HepG2 (cell line): ENCODE measurements at regions not wholly inside any gene's neighbourhood (a gene's known extent, or its start where the extent isn't known, plus 50 kb on each side); places are given as distances from the start of the nearest gene placed in this dataset.

Experiments
- ATAC-seq: fragments of 200-7000 bp; cut with Tn5 transposase; 3 replicates; pipeline ENCODE4 v1.9.1; 2020; ENCODE audit warnings: mild to moderate bottlenecking, moderate library complexity
- BruUV-seq: library from RNA; stranded (reverse); fragments of 400-500 nt; replicated peaks from 2 replicates; lab custom pipeline; 2021; lab: Mats Ljungman, UMichigan
- CTCF ChIA-PET: fragments of 300-600 bp; formaldehyde crosslinking; extraction: SDS; loops from one replicate; lab custom pipeline; 2021; ENCODE audit warnings: low total read pairs, inconsistent platforms, low intra/inter-chr PET ratio; lab: Yijun Ruan, JAX
- POLR2A ChIA-PET: fragments of 350-600 bp; sonication (Branson Sonifier 250); formaldehyde crosslinking; loops from one replicate; lab custom pipeline; 2020; ENCODE audit warnings: antibody characterized with exemption, inconsistent platforms; lab: Yijun Ruan, JAX
- DNase-seq: peaks from one replicate; pipeline ENCODE4 v3.0.0-alpha.2; 2015; ENCODE audit warnings: low spot score
- FAIRE-seq: peaks from 3 replicates; lab custom pipeline; 2011; peaks lifted over from hg19 to GRCh38; lab: Jason Lieb, UNC
- H2AFZ ChIP-seq: one replicate; pipeline ENCODE4 v1.6.1; 2011; ENCODE audit warnings: low read length, inconsistent platforms
- H3K27ac ChIP-seq: fragments of 300-600 bp; 3 replicates; pipeline ENCODE4 v1.8.0; 2011; ENCODE audit warnings: mixed run types, mild to moderate bottlenecking, mixed read lengths, low read length, inconsistent platforms; ENCODE audit not compliant: insufficient read depth; ENCODE audit errors: extremely low read length
- H3K27me3 ChIP-seq, 2 experiments: fragments of 200-600 bp in 1 of 2; 2 replicates in 1 of 2; 3 replicates in 1 of 2; pipeline versions ENCODE4 v1.6.0 to v1.8.0; 2011; ENCODE audit warnings: low read length in 2 of 2, mild to moderate bottlenecking in 2 of 2, moderate library complexity in 2 of 2, inconsistent platforms in 1 of 2; ENCODE audit not compliant: insufficient read depth in 2 of 2, control insufficient read depth in 1 of 2
- H3K36me3 ChIP-seq, 2 experiments: fragments of 200-600 bp in 1 of 2; replicated peaks in 1 of 2; 2 replicates in 1 of 2; 3 replicates in 1 of 2; pipeline versions ENCODE4 v1.5.1 to v1.8.0; 2011; ENCODE audit warnings: low read length in 2 of 2, inconsistent platforms in 1 of 2; ENCODE audit not compliant: insufficient read depth in 2 of 2, control insufficient read depth in 1 of 2
- H3K4me1 ChIP-seq: 2 replicates; pipeline ENCODE4 v1.5.1; 2012; ENCODE audit warnings: low read length, inconsistent platforms; ENCODE audit not compliant: insufficient read depth
- H3K4me2 ChIP-seq: 2 replicates; pipeline ENCODE4 v1.6.0; 2011; ENCODE audit warnings: low read depth, low read length, inconsistent platforms
- H3K4me3 ChIP-seq, 3 experiments: fragments of 200-600 bp in 1 of 3; sonication (generic), shearing (Covaris generic) in 1 of 3; replicated peaks in 1 of 3; 2 replicates each; pipeline ENCODE4 v1.5.1; 2011 to 2016; ENCODE audit warnings: low read length in 3 of 3, inconsistent platforms in 2 of 3, low read depth in 2 of 3, mild to moderate bottlenecking in 2 of 3, control low read depth in 1 of 3, mixed read lengths in 1 of 3; ENCODE audit not compliant: insufficient read depth in 1 of 3
- H3K79me2 ChIP-seq: one replicate; pipeline ENCODE4 v1.6.1; 2011; ENCODE audit warnings: low read length, inconsistent platforms; ENCODE audit not compliant: insufficient read depth
- H3K9ac ChIP-seq: 2 replicates; pipeline ENCODE4 v1.6.0; 2011; ENCODE audit warnings: mild to moderate bottlenecking, low read depth, low read length, inconsistent platforms; ENCODE audit not compliant: insufficient read depth
- H3K9me3 ChIP-seq: 2 replicates; pipeline ENCODE4 v1.5.1; 2012; ENCODE audit warnings: mild to moderate bottlenecking, low read length
- H4K20me1 ChIP-seq: 2 replicates; pipeline ENCODE4 v1.6.0; 2011; ENCODE audit warnings: inconsistent platforms, mild to moderate bottlenecking, low read length, moderate library complexity; ENCODE audit not compliant: insufficient read depth
- GMEB2 ChIP-seq: IDR thresholded peaks from 2 replicates; pipeline ENCODE4 v1.6.1; 2016; ENCODE audit warnings: missing biosample characterization, missing genetic modification reagents, low read depth
- IKZF1 ChIP-seq: fragments of 450-650 bp; IDR thresholded peaks from 2 replicates; pipeline ENCODE4 v1.7.1; 2016
- PRDM15 ChIP-seq: sonication (generic); formaldehyde crosslinking; IDR thresholded peaks from 2 replicates; pipeline ENCODE4 v1.4.0; 2020; ENCODE audit warnings: missing genetic modification reagents
- RXRB ChIP-seq: IDR thresholded peaks from 2 replicates; pipeline ENCODE4 v1.6.1; 2016; ENCODE audit warnings: borderline replicate concordance, missing genetic modification reagents, missing compliant biosample characterization
- SATB2 ChIP-seq: sonication (generic); formaldehyde crosslinking; IDR thresholded peaks from 2 replicates; pipeline ENCODE4 v1.5.0; 2020; ENCODE audit warnings: missing genetic modification reagents
- ZBTB4 ChIP-seq: sonication (generic); formaldehyde crosslinking; IDR thresholded peaks from 2 replicates; pipeline ENCODE4 v1.4.0; 2020; ENCODE audit warnings: missing genetic modification reagents, mild to moderate bottlenecking, borderline replicate concordance
- ZFP62 ChIP-seq: sonication (generic); formaldehyde crosslinking; IDR thresholded peaks from 2 replicates; pipeline ENCODE4 v1.4.0; 2020; ENCODE audit warnings: missing genetic modification reagents
- ZKSCAN5 ChIP-seq: sonication (generic); formaldehyde crosslinking; IDR thresholded peaks from 2 replicates; pipeline ENCODE4 v1.5.1; 2020; ENCODE audit warnings: mild to moderate bottlenecking, missing genetic modification reagents
- ZNF569 ChIP-seq: sonication (generic); formaldehyde crosslinking; IDR thresholded peaks from 2 replicates; pipeline ENCODE4 v1.5.0; 2020; ENCODE audit warnings: mild to moderate bottlenecking, missing genetic modification reagents, moderate library complexity, borderline replicate concordance
- ZNF597 ChIP-seq: sonication (generic); formaldehyde crosslinking; IDR thresholded peaks from 2 replicates; pipeline ENCODE4 v1.5.0; 2020; ENCODE audit warnings: missing genetic modification reagents
- ZNF605 ChIP-seq: sonication (generic); formaldehyde crosslinking; IDR thresholded peaks from 2 replicates; pipeline ENCODE4 v1.8.0; 2022; ENCODE audit warnings: mild to moderate bottlenecking, missing genetic modification reagents
- ZNF691 ChIP-seq: sonication (generic); formaldehyde crosslinking; IDR thresholded peaks from 2 replicates; pipeline ENCODE4 v1.4.0; 2020; ENCODE audit warnings: missing genetic modification reagents, low read depth, mild to moderate bottlenecking, borderline replicate concordance
- ZSCAN21 ChIP-seq: sonication (generic); formaldehyde crosslinking; IDR thresholded peaks from 2 replicates; pipeline ENCODE4 v1.8.0; 2022; ENCODE audit warnings: mild to moderate bottlenecking, missing genetic modification reagents, moderate library complexity, borderline replicate concordance
- WGBS: methylation state at CpG from one replicate; pipeline ENCODE4 v1.1.6; 2017; ENCODE audit warnings: low lambda C conversion rate; 5-methylcytosine and 5-hydroxymethylcytosine counted together
- in situ Hi-C: cut with HindIII; loops from 2 replicates; pipeline ENCODE4 v1.10.0; 2017; ENCODE audit warnings: low pct_unique_long_range_greater_than_20kb; ENCODE audit not compliant: extremely low pct_ligation_motif_present
- intact Hi-C: fragments of 100-400 bp; cut with micrococcal nuclease; formaldehyde crosslinking; loops from one replicate; pipeline ENCODE4 v1.10.0; 2022; ENCODE audit not compliant: unreplicated experiment

GRCh38 chr5:98499892-98500291, 273.6 kb upstream of the RGMB start (continued):
- TF ChIP-seq GMEB2 (CRISPR knock-in tag), result no peak
- TF ChIP-seq ZSCAN21 (CRISPR knock-in tag), result no peak
- TF ChIP-seq ZNF569 (CRISPR knock-in tag), result no peak
- no peak for TF ChIP-seq ZNF605 (CRISPR knock-in tag)
- TF ChIP-seq RXRB (CRISPR knock-in tag), result no peak
- TF ChIP-seq IKZF1, result no peak
- no peak for TF ChIP-seq SATB2
- TF ChIP-seq ZNF691, result no peak

- 0% methylated on average over 3 of the region's 3 CpGs for WGBS
- POLR2A ChIA-PET, result no interaction called here
- FAIRE-seq, result no peak
Observed at GRCh38 chr5:98500811-98501210, 272.7 kb upstream of the RGMB start.

More at GRCh38 chr5:98500811-98501210, 272.7 kb upstream of the RGMB start:
- no peak for DNase-seq
- BruUV-seq, result no TSS peak
- ATAC-seq, result no peak
- Histone ChIP-seq H3K9me3 (no peaks in the 10 kb centered on the region), H3K4me1 (peaks cover 10% of the 10 kb centered on the region; the same call in 1 of the 2 replicates), H3K27me3 (no peaks in the 10 kb centered on the region)
- intact Hi-C loops (no loop called here), in situ Hi-C loops (no loop called here)
- TF ChIP-seq ZFP62 (CRISPR knock-in tag), result no peak
- TF ChIP-seq ZBTB4 (CRISPR knock-in tag), result no peak
- TF ChIP-seq ZNF597 (CRISPR knock-in tag), result no peak
- TF ChIP-seq ZKSCAN5 (CRISPR knock-in tag), result no peak
- TF ChIP-seq PRDM15 (CRISPR knock-in tag), result no peak
- TF ChIP-seq, all 625 proteins: peak for 0
- Histone ChIP-seq H3K27ac (no peak overlapping the region), H4K20me1 (no peaks in the 10 kb centered on the region), H3K4me2 (no peak overlapping the region), H3K79me2 (no peaks in the 10 kb centered on the region), H3K36me3 (no peaks in the 10 kb centered on the region), H3K4me3 (no peak overlapping the region), H3K9ac (no peak overlapping the region), H2AFZ (no peak overlapping the region)
- CTCF ChIA-PET, result no interaction called here
